WTC11 (cell line): ENCODE measurements at regions not wholly inside any gene's neighbourhood (a gene's known extent, or its start where the extent isn't known, plus 50 kb on each side); places are given as distances from the start of the nearest gene placed in this dataset.

Experiments
- ATAC-seq: fragments of 200-7000 bp; cut with Tn5 transposase; 2 replicates; pipeline ENCODE4 v1.10.0; 2021; ENCODE audit warnings: mild to moderate bottlenecking, moderate library complexity
- CTCF ChIA-PET: fragments of 300-600 bp; sonication (Branson Sonifier 250); formaldehyde crosslinking; loops from one replicate; lab custom pipeline; 2021; ENCODE audit warnings: antibody characterized with exemption; lab: Charles Lee
- POLR2A ChIA-PET: fragments of 350-600 bp; sonication (Branson Sonifier 250); formaldehyde crosslinking; loops from one replicate; lab custom pipeline; 2021; ENCODE audit warnings: antibody characterized with exemption; lab: Charles Lee
- DNase-seq: peaks from one replicate; pipeline ENCODE4 v3.0.0; 2021; ENCODE audit warnings: low spot score
- H3K27ac Mint-ChIP-seq: 2 replicates; pipeline ENCODE4 v1.8.0; 2021; ENCODE audit warnings: mixed read lengths
- H3K27me3 Mint-ChIP-seq: 2 replicates; pipeline ENCODE4 v1.8.0; 2021; ENCODE audit warnings: low read depth, mild to moderate bottlenecking, moderate library complexity, mixed read lengths
- H3K36me3 Mint-ChIP-seq: 2 replicates; pipeline ENCODE4 v1.8.0; 2021; ENCODE audit warnings: mixed read lengths
- H3K4me1 Mint-ChIP-seq: 2 replicates; pipeline ENCODE4 v1.8.0; 2022; ENCODE audit warnings: mixed read lengths
- H3K4me3 Mint-ChIP-seq: 2 replicates; pipeline ENCODE4 v1.8.0; 2021; ENCODE audit warnings: mild to moderate bottlenecking, moderate library complexity, mixed read lengths
- H3K9me3 Mint-ChIP-seq: 2 replicates; pipeline ENCODE4 v1.8.0; 2021; ENCODE audit warnings: mixed read lengths
- KAT7 ChIP-seq: sonication (generic); formaldehyde crosslinking; IDR thresholded peaks from 2 replicates; pipeline ENCODE4 v1.8.1; 2023; ENCODE audit warnings: missing genetic modification reagents, mild to moderate bottlenecking, borderline replicate concordance
- NFE2L1 ChIP-seq: sonication (generic); formaldehyde crosslinking; IDR thresholded peaks from 2 replicates; pipeline ENCODE4 v1.8.1; 2023; ENCODE audit warnings: missing genetic modification reagents
- NR3C1 ChIP-seq: sonication (generic); formaldehyde crosslinking; conservative IDR thresholded peaks from 2 replicates; pipeline ENCODE4 v1.8.1; 2023; ENCODE audit warnings: low read depth, mild to moderate bottlenecking, missing genetic modification reagents
- RELA ChIP-seq: sonication (generic); formaldehyde crosslinking; IDR thresholded peaks from 2 replicates; pipeline ENCODE4 v1.8.1; 2022; ENCODE audit warnings: missing genetic modification reagents, mild to moderate bottlenecking, borderline replicate concordance
- SMAD3 ChIP-seq: sonication (generic); formaldehyde crosslinking; IDR thresholded peaks from 2 replicates; pipeline ENCODE4 v1.8.0; 2022; ENCODE audit warnings: missing genetic modification reagents, mild to moderate bottlenecking, borderline replicate concordance
- SMAD4 ChIP-seq: sonication (generic); formaldehyde crosslinking; IDR thresholded peaks from 2 replicates; pipeline ENCODE4 v1.8.0; 2022; ENCODE audit warnings: mild to moderate bottlenecking, missing genetic modification reagents
- ZNF121 ChIP-seq: sonication (generic); formaldehyde crosslinking; IDR thresholded peaks from 2 replicates; pipeline ENCODE4 v1.8.0; 2023; ENCODE audit warnings: missing genetic modification reagents
- ZNF138 ChIP-seq: sonication (generic); formaldehyde crosslinking; conservative IDR thresholded peaks from 2 replicates; pipeline ENCODE4 v1.8.1; 2022; ENCODE audit warnings: mild to moderate bottlenecking, moderate library complexity, missing genetic modification reagents
- TF ChIP-seq, protein P1 (sequence below): sonication (generic); formaldehyde crosslinking; IDR thresholded peaks from 2 replicates; pipeline ENCODE4 v1.8.0; 2023; ENCODE audit warnings: missing genetic modification reagents, mild to moderate bottlenecking, borderline replicate concordance
- TF ChIP-seq, protein P2 (sequence below): fragments of 250-450 bp; sonication (Bioruptor Pico); IDR thresholded peaks from 2 replicates; pipeline ENCODE4 v1.9.0; 2021; ENCODE audit warnings: mild to moderate bottlenecking
- TF ChIP-seq, protein P3 (sequence below): sonication (generic); formaldehyde crosslinking; IDR thresholded peaks from 2 replicates; pipeline ENCODE4 v1.8.0; 2022; ENCODE audit warnings: mild to moderate bottlenecking, missing genetic modification reagents
- TF ChIP-seq, protein P4 (sequence below): sonication (generic); formaldehyde crosslinking; IDR thresholded peaks from 2 replicates; pipeline ENCODE4 v1.8.0; 2023; ENCODE audit warnings: missing genetic modification reagents
- TF ChIP-seq, protein P5 (sequence below): fragments of 250-450 bp; sonication (Bioruptor Pico); IDR thresholded peaks from 2 replicates; pipeline ENCODE4 v1.9.0; 2021; ENCODE audit warnings: mild to moderate bottlenecking

DNA sequence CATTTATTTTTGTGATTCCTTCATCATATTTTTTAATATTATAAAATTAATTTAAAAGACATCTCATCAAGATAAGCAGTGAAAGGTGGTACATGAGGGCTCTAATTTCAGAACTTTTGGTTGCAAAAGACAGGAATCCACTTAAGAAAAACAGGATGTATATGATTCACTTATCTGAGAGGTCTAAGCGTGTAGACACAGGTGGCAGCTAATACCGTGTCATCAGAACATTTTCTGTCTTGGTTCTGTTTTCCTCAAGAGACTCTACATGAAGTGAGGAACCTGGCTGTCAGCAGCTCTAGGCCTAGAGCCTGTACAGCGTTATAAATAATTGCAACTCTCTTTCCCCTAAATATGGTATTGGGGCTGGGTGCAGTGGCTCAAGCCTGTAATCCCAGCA, 433.7 kb upstream of the NAALADL2 start:
- ChIA-PET POLR2A (interaction anchor here (0.6 kb wide), 1 partner anchor 1523 kb away, joined by 3 read pairs; no protein-coding TSS in a partner anchor), CTCF (no interaction called here)
- ATAC-seq (no peak), DNase-seq (no peak)
- Mint-ChIP-seq H3K9me3 (no peaks in the 10 kb centered on the region), H3K4me3 (no peak overlapping the region), H3K27me3 (no peaks in the 10 kb centered on the region), H3K27ac (no peak overlapping the region), H3K36me3 (no peaks in the 10 kb centered on the region), H3K4me1 (peaks cover 12% of the 10 kb centered on the region)
- TF ChIP-seq ZNF138 (CRISPR knock-in tag) (no peak), SMAD4 (CRISPR knock-in tag) (no peak)
- TF ChIP-seq, protein P1, sequence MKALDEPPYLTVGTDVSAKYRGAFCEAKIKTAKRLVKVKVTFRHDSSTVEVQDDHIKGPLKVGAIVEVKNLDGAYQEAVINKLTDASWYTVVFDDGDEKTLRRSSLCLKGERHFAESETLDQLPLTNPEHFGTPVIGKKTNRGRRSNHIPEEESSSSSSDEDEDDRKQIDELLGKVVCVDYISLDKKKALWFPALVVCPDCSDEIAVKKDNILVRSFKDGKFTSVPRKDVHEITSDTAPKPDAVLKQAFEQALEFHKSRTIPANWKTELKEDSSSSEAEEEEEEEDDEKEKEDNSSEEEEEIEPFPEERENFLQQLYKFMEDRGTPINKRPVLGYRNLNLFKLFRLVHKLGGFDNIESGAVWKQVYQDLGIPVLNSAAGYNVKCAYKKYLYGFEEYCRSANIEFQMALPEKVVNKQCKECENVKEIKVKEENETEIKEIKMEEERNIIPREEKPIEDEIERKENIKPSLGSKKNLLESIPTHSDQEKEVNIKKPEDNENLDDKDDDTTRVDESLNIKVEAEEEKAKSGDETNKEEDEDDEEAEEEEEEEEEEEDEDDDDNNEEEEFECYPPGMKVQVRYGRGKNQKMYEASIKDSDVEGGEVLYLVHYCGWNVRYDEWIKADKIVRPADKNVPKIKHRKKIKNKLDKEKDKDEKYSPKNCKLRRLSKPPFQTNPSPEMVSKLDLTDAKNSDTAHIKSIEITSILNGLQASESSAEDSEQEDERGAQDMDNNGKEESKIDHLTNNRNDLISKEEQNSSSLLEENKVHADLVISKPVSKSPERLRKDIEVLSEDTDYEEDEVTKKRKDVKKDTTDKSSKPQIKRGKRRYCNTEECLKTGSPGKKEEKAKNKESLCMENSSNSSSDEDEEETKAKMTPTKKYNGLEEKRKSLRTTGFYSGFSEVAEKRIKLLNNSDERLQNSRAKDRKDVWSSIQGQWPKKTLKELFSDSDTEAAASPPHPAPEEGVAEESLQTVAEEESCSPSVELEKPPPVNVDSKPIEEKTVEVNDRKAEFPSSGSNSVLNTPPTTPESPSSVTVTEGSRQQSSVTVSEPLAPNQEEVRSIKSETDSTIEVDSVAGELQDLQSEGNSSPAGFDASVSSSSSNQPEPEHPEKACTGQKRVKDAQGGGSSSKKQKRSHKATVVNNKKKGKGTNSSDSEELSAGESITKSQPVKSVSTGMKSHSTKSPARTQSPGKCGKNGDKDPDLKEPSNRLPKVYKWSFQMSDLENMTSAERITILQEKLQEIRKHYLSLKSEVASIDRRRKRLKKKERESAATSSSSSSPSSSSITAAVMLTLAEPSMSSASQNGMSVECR = no peak

DNA sequence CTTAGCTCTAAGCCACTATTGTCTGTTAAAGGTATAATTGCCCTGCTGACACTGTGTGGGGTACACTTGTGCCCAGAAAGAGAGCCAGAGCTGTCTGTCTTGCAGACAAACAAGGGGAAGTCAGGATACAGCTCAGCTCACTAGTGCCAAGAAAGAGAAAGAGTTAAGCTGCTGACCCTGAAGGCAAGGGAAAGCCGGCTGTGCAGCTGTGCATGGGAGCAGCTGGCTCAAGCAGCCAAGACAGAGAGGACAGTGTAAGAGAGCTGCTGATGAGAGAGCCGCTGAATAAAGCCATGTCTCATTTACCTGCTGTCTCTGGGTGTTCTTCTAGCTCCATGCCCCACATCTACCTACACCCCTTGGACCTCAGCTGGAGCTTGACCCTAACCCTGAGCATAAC, 428.1 kb upstream of the NAALADL2 start:
- Mint-ChIP-seq H3K27me3 (no peaks in the 10 kb centered on the region), H3K9me3 (peaks cover 7% of the 10 kb centered on the region; the same call in 1 of the 2 replicates), H3K27ac (no peak overlapping the region), H3K4me3 (no peak overlapping the region), H3K36me3 (no peaks in the 10 kb centered on the region), H3K4me1 (no peaks in the 10 kb centered on the region; the same call in 1 of the 2 replicates)
- POLR2A ChIA-PET = no interaction called here
- DNase-seq (no peak), ATAC-seq (no peak)
- CTCF ChIA-PET = no interaction called here
- TF ChIP-seq, protein P2, sequence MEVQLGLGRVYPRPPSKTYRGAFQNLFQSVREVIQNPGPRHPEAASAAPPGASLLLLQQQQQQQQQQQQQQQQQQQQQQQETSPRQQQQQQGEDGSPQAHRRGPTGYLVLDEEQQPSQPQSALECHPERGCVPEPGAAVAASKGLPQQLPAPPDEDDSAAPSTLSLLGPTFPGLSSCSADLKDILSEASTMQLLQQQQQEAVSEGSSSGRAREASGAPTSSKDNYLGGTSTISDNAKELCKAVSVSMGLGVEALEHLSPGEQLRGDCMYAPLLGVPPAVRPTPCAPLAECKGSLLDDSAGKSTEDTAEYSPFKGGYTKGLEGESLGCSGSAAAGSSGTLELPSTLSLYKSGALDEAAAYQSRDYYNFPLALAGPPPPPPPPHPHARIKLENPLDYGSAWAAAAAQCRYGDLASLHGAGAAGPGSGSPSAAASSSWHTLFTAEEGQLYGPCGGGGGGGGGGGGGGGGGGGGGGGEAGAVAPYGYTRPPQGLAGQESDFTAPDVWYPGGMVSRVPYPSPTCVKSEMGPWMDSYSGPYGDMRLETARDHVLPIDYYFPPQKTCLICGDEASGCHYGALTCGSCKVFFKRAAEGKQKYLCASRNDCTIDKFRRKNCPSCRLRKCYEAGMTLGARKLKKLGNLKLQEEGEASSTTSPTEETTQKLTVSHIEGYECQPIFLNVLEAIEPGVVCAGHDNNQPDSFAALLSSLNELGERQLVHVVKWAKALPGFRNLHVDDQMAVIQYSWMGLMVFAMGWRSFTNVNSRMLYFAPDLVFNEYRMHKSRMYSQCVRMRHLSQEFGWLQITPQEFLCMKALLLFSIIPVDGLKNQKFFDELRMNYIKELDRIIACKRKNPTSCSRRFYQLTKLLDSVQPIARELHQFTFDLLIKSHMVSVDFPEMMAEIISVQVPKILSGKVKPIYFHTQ = no peak
- TF ChIP-seq RELA (CRISPR knock-in tag) = no peak
- TF ChIP-seq, protein P3, sequence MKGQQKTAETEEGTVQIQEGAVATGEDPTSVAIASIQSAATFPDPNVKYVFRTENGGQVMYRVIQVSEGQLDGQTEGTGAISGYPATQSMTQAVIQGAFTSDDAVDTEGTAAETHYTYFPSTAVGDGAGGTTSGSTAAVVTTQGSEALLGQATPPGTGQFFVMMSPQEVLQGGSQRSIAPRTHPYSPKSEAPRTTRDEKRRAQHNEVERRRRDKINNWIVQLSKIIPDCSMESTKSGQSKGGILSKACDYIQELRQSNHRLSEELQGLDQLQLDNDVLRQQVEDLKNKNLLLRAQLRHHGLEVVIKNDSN (CRISPR knock-in tag) = no peak
- TF ChIP-seq ZNF121 = no peak
- no peak for TF ChIP-seq NFE2L1 (CRISPR knock-in tag)

DNA sequence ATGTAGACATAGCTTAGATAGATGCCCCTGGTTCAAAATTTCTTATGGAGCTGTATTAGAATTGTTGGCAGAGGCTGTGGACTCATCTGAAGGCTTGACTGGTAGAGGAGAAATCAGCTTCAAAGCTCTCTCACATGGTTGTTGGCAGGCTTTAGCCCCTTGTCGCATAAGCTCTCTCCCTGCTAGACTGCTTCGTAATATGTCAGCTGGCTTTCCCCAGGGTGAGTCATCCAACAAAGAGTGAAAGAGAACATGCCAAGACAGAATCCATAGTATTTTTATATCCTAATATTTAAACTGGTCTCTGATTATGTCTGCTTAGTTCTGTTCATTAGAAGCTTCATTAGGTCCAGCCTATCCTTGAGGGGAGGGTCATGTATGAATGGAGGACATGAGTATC, 427.4 kb upstream of the NAALADL2 start:
- H3K27me3 Mint-ChIP-seq = no peaks in the 10 kb centered on the region
- POLR2A ChIA-PET = interaction anchor here (1.3 kb wide), 1 partner anchor 9 kb away, joined by 4 read pairs; no protein-coding TSS in a partner anchor
- no peak overlapping the region for H3K4me3 Mint-ChIP-seq
- CTCF ChIA-PET = no interaction called here
- TF ChIP-seq, protein P4, sequence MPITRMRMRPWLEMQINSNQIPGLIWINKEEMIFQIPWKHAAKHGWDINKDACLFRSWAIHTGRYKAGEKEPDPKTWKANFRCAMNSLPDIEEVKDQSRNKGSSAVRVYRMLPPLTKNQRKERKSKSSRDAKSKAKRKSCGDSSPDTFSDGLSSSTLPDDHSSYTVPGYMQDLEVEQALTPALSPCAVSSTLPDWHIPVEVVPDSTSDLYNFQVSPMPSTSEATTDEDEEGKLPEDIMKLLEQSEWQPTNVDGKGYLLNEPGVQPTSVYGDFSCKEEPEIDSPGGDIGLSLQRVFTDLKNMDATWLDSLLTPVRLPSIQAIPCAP (CRISPR knock-in tag) = no peak
- TF ChIP-seq, protein P5, sequence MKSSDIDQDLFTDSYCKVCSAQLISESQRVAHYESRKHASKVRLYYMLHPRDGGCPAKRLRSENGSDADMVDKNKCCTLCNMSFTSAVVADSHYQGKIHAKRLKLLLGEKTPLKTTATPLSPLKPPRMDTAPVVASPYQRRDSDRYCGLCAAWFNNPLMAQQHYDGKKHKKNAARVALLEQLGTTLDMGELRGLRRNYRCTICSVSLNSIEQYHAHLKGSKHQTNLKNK = no peak
- TF ChIP-seq SMAD3 (CRISPR knock-in tag) (no peak), KAT7 (CRISPR knock-in tag) (no peak), NR3C1 (CRISPR knock-in tag) (no peak)
- no peaks in the 10 kb centered on the region; the same call in 1 of the 2 replicates for H3K4me1 Mint-ChIP-seq
- no peak for DNase-seq
- no peaks in the 10 kb centered on the region for H3K36me3 Mint-ChIP-seq
- peaks cover 7% of the 10 kb centered on the region; the same call in 1 of the 2 replicates for H3K9me3 Mint-ChIP-seq
- no peak overlapping the region for H3K27ac Mint-ChIP-seq
- no peak for ATAC-seq
